ENCODE measurements at regions not wholly inside any gene's neighbourhood (a gene's known extent, or its start where the extent isn't known, plus 50 kb on each side); places are given as distances from the start of the nearest gene placed in this dataset.

- TF ChIP-seq POLR2AphosphoS5 (IDR thresholded peaks at IDR 0.05; ENCODE audit: low read depth, low read length) (no peak), SIN3A (IDR thresholded peaks at IDR 0.05; ENCODE audit: borderline replicate concordance, insufficient read depth, low read length) (no peak)
Observed at GRCh38 chr6:7008451-7008988, 99.2 kb upstream of the RREB1 start.
